KOPT-K1 (cell line): ENCODE measurements at regions not wholly inside any gene's neighbourhood (a gene's known extent, or its start where the extent isn't known, plus 50 kb on each side); places are given as distances from the start of the nearest gene placed in this dataset.

Source experiments
- H3K27ac ChIP-seq: fragments of 200-600 bp; sonication (generic); 2 replicates; pipeline ENCODE4 v1.5.1; 2016; ENCODE audit warnings: antibody characterized with exemption, mild to moderate bottlenecking, low read depth, low read length; ENCODE audit not compliant: poor library complexity, severe bottlenecking
- H3K36me3 ChIP-seq: fragments of 200-600 bp; sonication (generic); 2 replicates; pipeline ENCODE4 v1.5.1; 2017; ENCODE audit warnings: antibody characterized with exemption, mild to moderate bottlenecking, low read length, moderate library complexity; ENCODE audit not compliant: insufficient read depth
- H3K9me3 ChIP-seq: fragments of 200-600 bp; sonication (generic); 2 replicates; pipeline ENCODE4 v1.5.1; 2017; ENCODE audit warnings: antibody characterized with exemption, low read length, mild to moderate bottlenecking; ENCODE audit not compliant: insufficient read depth, poor library complexity, severe bottlenecking

GRCh38 chr10:43890124-43890523 lies 241.4 kb upstream of the ZNF32 start:
- Histone ChIP-seq H3K36me3 (no peaks in the 10 kb centered on the region), H3K9me3 (no peaks in the 10 kb centered on the region), H3K27ac (no peak overlapping the region)

GRCh38 chr10:43888586-43888985 lies 239.9 kb upstream of the ZNF32 start:
- H3K27ac ChIP-seq: no peak overlapping the region
- no peaks in the 10 kb centered on the region for H3K36me3 ChIP-seq
- H3K9me3 ChIP-seq: no peaks in the 10 kb centered on the region

- Histone ChIP-seq H3K27ac (no peak overlapping the region), H3K9me3 (no peaks in the 10 kb centered on the region), H3K36me3 (no peaks in the 10 kb centered on the region)
Observed at GRCh38 chr10:43885842-43886241, 237.2 kb upstream of the ZNF32 start.

GRCh38 chr10:43885252-43885651 lies 236.6 kb upstream of the ZNF32 start:
- no peak overlapping the region for H3K27ac ChIP-seq
- H3K36me3 ChIP-seq: no peaks in the 10 kb centered on the region
- H3K9me3 ChIP-seq: no peaks in the 10 kb centered on the region

- Histone ChIP-seq H3K27ac (no peak overlapping the region), H3K9me3 (no peaks in the 10 kb centered on the region), H3K36me3 (no peaks in the 10 kb centered on the region)
Observed at GRCh38 chr10:43884501-43885105, 235.9 kb upstream of the ZNF32 start.

- H3K27ac ChIP-seq: no peak overlapping the region
- H3K36me3 ChIP-seq: no peaks in the 10 kb centered on the region
- H3K9me3 ChIP-seq: no peaks in the 10 kb centered on the region
Observed at GRCh38 chr10:43882711-43883110, 234.0 kb upstream of the ZNF32 start.

- no peak overlapping the region for H3K27ac ChIP-seq
- no peaks in the 10 kb centered on the region for H3K9me3 ChIP-seq
- H3K36me3 ChIP-seq: no peaks in the 10 kb centered on the region
Observed at GRCh38 chr10:43881657-43882056, 233.0 kb upstream of the ZNF32 start.

- Histone ChIP-seq H3K27ac (no peak overlapping the region), H3K9me3 (no peaks in the 10 kb centered on the region), H3K36me3 (no peaks in the 10 kb centered on the region)
Observed at GRCh38 chr10:43880160-43880559, 231.5 kb upstream of the ZNF32 start.

- no peaks in the 10 kb centered on the region for H3K36me3 ChIP-seq
- H3K9me3 ChIP-seq: no peaks in the 10 kb centered on the region
- H3K27ac ChIP-seq: no peak overlapping the region
Observed at GRCh38 chr10:43879742-43880141, 231.1 kb upstream of the ZNF32 start.

GRCh38 chr10:43879162-43879561 lies 230.5 kb upstream of the ZNF32 start:
- Histone ChIP-seq H3K36me3 (no peaks in the 10 kb centered on the region), H3K27ac (no peak overlapping the region), H3K9me3 (no peaks in the 10 kb centered on the region)

GRCh38 chr10:43878386-43878785 lies 229.7 kb upstream of the ZNF32 start:
- no peaks in the 10 kb centered on the region for H3K36me3 ChIP-seq
- H3K27ac ChIP-seq: no peak overlapping the region
- H3K9me3 ChIP-seq: no peaks in the 10 kb centered on the region

- H3K36me3 ChIP-seq: no peaks in the 10 kb centered on the region
- H3K9me3 ChIP-seq: no peaks in the 10 kb centered on the region
- H3K27ac ChIP-seq: no peak overlapping the region
Observed at GRCh38 chr10:43876976-43877375, 228.3 kb upstream of the ZNF32 start.

- Histone ChIP-seq H3K36me3 (no peaks in the 10 kb centered on the region), H3K27ac (no peak overlapping the region), H3K9me3 (no peaks in the 10 kb centered on the region)
Observed at GRCh38 chr10:43874984-43875383, 226.3 kb upstream of the ZNF32 start.

GRCh38 chr10:43873717-43874116 lies 225.0 kb upstream of the ZNF32 start:
- Histone ChIP-seq H3K9me3 (no peaks in the 10 kb centered on the region), H3K36me3 (no peaks in the 10 kb centered on the region), H3K27ac (no peak overlapping the region)

GRCh38 chr10:43872644-43873043 lies 224.0 kb upstream of the ZNF32 start:
- Histone ChIP-seq H3K9me3 (no peaks in the 10 kb centered on the region), H3K27ac (no peak overlapping the region), H3K36me3 (no peaks in the 10 kb centered on the region)

- Histone ChIP-seq H3K27ac (no peak overlapping the region), H3K36me3 (no peaks in the 10 kb centered on the region), H3K9me3 (no peaks in the 10 kb centered on the region)
Observed at GRCh38 chr10:43871545-43871944, 222.9 kb upstream of the ZNF32 start.
